ENCODE measurements at regions not wholly inside any gene's neighbourhood (a gene's known extent, or its start where the extent isn't known, plus 50 kb on each side); places are given as distances from the start of the nearest gene placed in this dataset.

GRCh38 chr6:9503111-9503761 lies 911.6 kb downstream of the TFAP2A start:
- TF ChIP-seq CTCF (IDR thresholded peaks at IDR 0.05) (no peak), TCF7L2 (IDR thresholded peaks at IDR 0.05; ENCODE audit: low read depth, low read length) (no peak), POLR2AphosphoS5 (IDR thresholded peaks at IDR 0.05; ENCODE audit: low read depth, low read length) (no peak), REST (IDR thresholded peaks at IDR 0.05; ENCODE audit: insufficient read depth in 1 of 2, low read depth in 2 of 2, low read length in 1 of 2) (no peak)

Data from Panc1 (cell line).